ENCODE measurements at regions not wholly inside any gene's neighbourhood (a gene's known extent, or its start where the extent isn't known, plus 50 kb on each side); places are given as distances from the start of the nearest gene placed in this dataset.

DNA sequence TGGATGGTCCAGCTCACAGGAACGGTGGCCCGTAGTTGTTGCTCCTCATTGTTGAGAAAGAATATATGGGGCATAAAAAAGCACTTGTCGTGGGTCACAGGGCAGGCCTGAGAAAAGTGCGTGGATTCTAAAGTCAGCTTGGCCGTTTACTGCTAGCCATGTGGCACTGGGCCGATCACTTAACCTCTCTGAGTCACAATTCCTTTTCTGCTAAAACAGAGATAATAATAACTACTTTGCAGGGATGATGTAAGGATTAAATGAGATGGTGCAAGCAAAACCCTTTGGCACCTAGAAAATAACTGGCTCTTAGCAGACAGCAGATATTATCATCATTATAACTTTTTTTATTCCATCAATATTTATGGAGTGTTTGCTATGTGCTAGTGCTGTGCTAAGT lies 579.7 kb downstream of the CCDC171 start:
- no peak overlapping the region for H3K27ac ChIP-seq
- H3K4me3 ChIP-seq = no peak overlapping the region
- no peak for DNase-seq (ENCODE audit: low spot score)
- H3K36me3 ChIP-seq (replicated peaks; ENCODE audit: insufficient read depth, low read depth) = no peaks in the 10 kb centered on the region
- no peaks in the 10 kb centered on the region for H3K9me2 ChIP-seq (replicated peaks; ENCODE audit: insufficient read depth)
- H3K27me3 ChIP-seq = no peaks in the 10 kb centered on the region
- H3K4me2 ChIP-seq = no peak overlapping the region
- no peaks in the 10 kb centered on the region for H3K4me1 ChIP-seq (ENCODE audit: insufficient read depth)
- no peak overlapping the region for H2AFZ ChIP-seq
- no peaks in the 10 kb centered on the region for H3K9me3 ChIP-seq (ENCODE audit: low read depth)
- no peaks in the 10 kb centered on the region for H4K20me1 ChIP-seq (ENCODE audit: insufficient read depth, poor library complexity, severe bottlenecking)
- 93% methylated on average over 6 of the region's 6 CpGs for WGBS (ENCODE audit: low lambda C conversion rate, missing lambda C conversion rate)
- TF ChIP-seq CTCF (IDR thresholded peaks at IDR 0.05; ENCODE audit: poor library complexity) (no peak), EZH2 (IDR thresholded peaks at IDR 0.05; ENCODE audit: borderline replicate concordance) (no peak), EZH2phosphoT487 (IDR thresholded peaks at IDR 0.05; ENCODE audit: low read depth, severe bottlenecking, unreplicated experiment) (no peak)
- H3K79me2 ChIP-seq = no peaks in the 10 kb centered on the region

- H3K4me2 ChIP-seq = no peak overlapping the region
- H3K36me3 ChIP-seq (replicated peaks; ENCODE audit: insufficient read depth, low read depth) = no peaks in the 10 kb centered on the region
- no peaks in the 10 kb centered on the region for H3K79me2 ChIP-seq
- H3K27ac ChIP-seq = peak overlapping the region; percentile 6
- no peaks in the 10 kb centered on the region for H4K20me1 ChIP-seq (ENCODE audit: insufficient read depth, poor library complexity, severe bottlenecking)
- H3K27me3 ChIP-seq = no peaks in the 10 kb centered on the region
- no peaks in the 10 kb centered on the region for H3K4me1 ChIP-seq (ENCODE audit: insufficient read depth)
- no peak overlapping the region for H2AFZ ChIP-seq
- TF ChIP-seq EZH2 (IDR thresholded peaks at IDR 0.05; ENCODE audit: borderline replicate concordance) (no peak), EZH2phosphoT487 (IDR thresholded peaks at IDR 0.05; ENCODE audit: low read depth, severe bottlenecking, unreplicated experiment) (no peak), CTCF (IDR thresholded peaks at IDR 0.05; ENCODE audit: poor library complexity) (no peak)
- H3K9me3 ChIP-seq (ENCODE audit: low read depth) = no peaks in the 10 kb centered on the region
- H3K9me2 ChIP-seq (replicated peaks; ENCODE audit: insufficient read depth) = no peaks in the 10 kb centered on the region
- no peak overlapping the region for H3K4me3 ChIP-seq
- no peak for DNase-seq (ENCODE audit: low spot score)
These were observed 580.2 kb downstream of the CCDC171 start for GRCh38 chr9:16133032-16133431.

- WGBS (ENCODE audit: low lambda C conversion rate, missing lambda C conversion rate) = 35% methylated on average over 19 of the region's 19 CpGs
- no peaks in the 10 kb centered on the region for H3K27me3 ChIP-seq
- DNase-seq (ENCODE audit: low spot score) = peak; percentile 84
- no peaks in the 10 kb centered on the region for H3K4me1 ChIP-seq (ENCODE audit: insufficient read depth)
- H3K9me3 ChIP-seq (ENCODE audit: low read depth) = no peaks in the 10 kb centered on the region
- no peaks in the 10 kb centered on the region for H3K36me3 ChIP-seq (replicated peaks; ENCODE audit: insufficient read depth, low read depth)
- no peak overlapping the region for H3K4me2 ChIP-seq
- no peaks in the 10 kb centered on the region for H3K79me2 ChIP-seq
- H4K20me1 ChIP-seq (ENCODE audit: insufficient read depth, poor library complexity, severe bottlenecking) = no peaks in the 10 kb centered on the region
- peak overlapping the region; percentile 6 for H3K27ac ChIP-seq
- H2AFZ ChIP-seq = no peak overlapping the region
- TF ChIP-seq EZH2phosphoT487 (IDR thresholded peaks at IDR 0.05; ENCODE audit: low read depth, severe bottlenecking, unreplicated experiment) (no peak), CTCF (IDR thresholded peaks at IDR 0.05; ENCODE audit: poor library complexity) (peak; percentile 65), EZH2 (IDR thresholded peaks at IDR 0.05; ENCODE audit: borderline replicate concordance) (no peak)
- H3K9me2 ChIP-seq (replicated peaks; ENCODE audit: insufficient read depth) = no peaks in the 10 kb centered on the region
- H3K4me3 ChIP-seq = no peak overlapping the region
These were observed 580.8 kb downstream of the CCDC171 start for GRCh38 chr9:16133556-16134227.
